NCI-H1105 (cell line): ENCODE measurements at regions not wholly inside any gene's neighbourhood (a gene's known extent, or its start where the extent isn't known, plus 50 kb on each side); places are given as distances from the start of the nearest gene placed in this dataset.

Experiments used
- DNase-seq: peaks from one replicate; lab custom pipeline; 2025; lab: John Stamatoyannopoulos, UW

- DNase-seq, result no peak
These were observed 121.8 kb upstream of the WNT4 start for GRCh38 chr1:22264464-22265341.

GRCh38 chr1:22266141-22266540, 123.2 kb upstream of the WNT4 start:
- no peak for DNase-seq

- no peak for DNase-seq
These were observed 124.7 kb upstream of the WNT4 start for GRCh38 chr1:22267413-22268175.

- no peak for DNase-seq
These were observed 125.4 kb upstream of the WNT4 start for GRCh38 chr1:22268327-22268726.

GRCh38 chr1:22271847-22272801, 129.2 kb upstream of the WNT4 start:
- DNase-seq, result no peak

DNA sequence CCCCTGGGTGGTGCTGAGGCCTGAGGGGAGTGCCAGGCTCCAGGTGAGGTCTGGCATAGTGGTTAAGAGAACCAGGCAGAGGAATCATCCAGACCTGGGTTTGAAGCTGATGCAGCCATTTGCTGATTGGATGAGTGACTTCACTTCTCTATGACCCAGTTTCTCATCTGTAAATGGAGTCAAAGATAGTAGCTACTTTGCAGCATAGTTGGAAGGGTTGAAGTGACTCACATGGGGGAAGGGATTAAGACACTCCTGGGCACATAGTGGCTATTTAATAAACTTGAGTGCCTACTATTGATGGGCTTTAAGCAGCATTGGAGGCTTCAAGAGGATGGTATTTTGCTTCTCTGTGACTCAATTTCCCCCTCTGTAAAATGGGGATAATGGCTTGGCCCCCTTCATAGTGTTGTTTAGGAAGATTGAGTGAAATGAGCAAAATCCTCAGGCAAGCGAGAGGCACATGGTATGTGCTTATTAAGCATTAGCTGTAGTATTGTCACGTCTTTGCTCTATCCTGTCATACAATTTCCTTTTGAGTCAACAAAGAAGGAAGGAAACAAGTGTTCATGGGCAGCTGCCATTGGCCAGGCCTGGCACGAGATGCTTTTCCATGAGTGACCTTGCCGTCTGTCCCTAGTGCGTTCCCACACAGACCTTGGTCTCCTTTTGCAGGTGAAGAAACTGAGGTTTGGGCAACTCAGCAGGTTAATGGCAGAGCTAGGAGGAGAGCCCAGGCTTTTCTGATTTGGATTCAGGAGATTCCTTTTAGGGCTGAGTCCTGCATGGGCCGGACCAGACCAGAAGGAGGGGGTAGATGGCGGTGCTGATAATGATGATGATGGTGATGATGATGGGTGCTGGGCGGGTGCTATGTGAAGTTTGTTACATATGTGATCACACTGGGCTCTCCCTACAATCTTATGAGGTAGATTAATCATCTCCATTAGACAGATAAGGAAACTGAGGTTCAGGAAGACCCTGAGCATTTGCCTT, 131.1 kb upstream of the WNT4 start:
- DNase-seq, result no peak

DNA sequence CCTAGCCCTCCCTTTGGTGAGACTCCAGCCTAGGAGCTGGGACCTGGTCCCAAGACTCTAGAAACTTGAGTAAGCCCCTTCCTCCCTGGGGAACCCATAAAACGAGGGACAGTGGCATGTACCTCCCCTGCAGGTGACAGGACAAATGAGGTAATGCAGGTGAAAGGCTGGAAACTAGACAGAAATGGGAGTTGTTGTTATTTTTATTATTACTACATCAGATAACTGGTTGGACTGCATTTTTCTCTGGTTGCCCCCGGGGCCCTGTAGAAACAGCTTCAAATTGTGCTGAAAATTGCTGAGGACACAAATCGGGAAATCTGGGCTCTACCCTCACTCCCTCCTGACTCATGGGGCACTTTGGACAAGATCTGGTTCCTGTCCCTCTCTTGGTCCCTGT, 132.3 kb upstream of the WNT4 start:
- DNase-seq, result no peak

DNA sequence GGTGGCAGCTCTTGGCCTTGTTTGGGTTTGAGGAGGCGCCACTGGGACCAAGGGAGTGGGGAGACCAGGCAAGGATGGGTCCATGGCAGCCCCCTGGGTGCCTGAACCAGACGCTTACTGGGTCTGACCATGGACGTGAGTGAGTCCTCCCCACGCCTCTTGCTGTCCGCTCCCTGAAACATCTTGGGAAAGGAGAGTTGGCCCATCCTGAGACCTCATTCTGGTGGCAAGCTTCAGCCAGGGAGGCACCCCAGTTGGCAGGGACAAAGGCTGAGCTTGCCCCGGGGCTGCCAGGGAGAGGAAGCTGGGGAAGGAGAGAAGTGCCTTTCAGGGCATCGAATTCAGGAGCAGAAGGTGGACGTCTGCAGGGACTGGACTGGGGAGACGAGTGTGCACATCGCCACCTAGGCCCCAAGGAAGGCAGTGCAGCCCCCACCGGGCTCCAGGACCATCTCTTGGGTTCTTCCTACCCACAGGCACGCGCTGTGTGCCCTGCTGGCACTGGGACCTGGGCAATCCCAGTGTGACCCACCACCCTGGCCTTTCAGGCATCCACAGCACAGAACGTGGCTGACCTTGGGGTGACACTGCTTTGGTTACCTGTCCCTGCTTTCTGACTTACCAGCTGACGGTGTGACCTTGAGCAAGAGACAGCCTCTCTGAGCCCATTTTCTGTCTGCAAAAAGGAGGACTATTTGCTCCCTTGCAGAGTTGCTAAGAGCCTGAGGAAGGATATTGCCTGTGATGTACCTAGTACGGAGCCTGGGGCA, 132.9 kb upstream of the WNT4 start:
- peak; percentile 31 for DNase-seq

DNA sequence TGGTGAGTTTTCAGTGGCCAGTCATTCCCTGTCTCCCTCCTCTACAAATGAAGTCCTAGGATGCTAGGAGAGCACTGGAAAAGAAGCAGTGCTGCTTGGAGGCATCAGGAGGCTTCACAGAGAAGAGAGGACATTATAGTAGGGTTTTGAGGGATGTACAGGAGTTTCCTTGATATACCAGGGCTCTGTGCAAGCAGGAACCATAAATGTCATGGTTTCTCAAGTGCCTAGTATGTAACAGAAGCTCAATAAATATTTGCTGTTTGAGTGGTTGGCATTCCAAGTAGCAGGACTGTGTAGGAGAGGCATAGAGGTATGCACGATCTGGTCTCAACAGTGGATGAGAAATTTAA, 133.5 kb upstream of the WNT4 start:
- DNase-seq, result no peak

DNA sequence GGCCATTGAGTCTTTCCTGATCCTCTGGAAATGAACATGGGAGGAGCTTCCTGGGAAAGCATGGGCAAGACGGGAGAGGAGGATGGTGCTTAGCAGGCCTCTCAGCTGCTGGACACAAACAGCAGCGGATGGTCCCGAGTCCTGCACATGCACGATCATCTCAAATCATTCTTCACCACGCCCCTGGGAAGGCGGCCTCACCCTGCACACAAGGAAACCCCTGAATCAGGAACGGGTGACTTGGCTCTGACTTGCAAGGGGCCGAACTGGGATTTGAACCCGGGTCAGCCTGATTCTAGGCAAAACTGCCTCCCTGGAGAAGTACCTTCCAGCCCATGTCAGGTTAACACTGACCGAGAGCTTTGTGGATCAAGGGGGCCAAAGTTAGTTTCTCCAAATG, 134.8 kb upstream of the WNT4 start:
- no peak for DNase-seq

DNA sequence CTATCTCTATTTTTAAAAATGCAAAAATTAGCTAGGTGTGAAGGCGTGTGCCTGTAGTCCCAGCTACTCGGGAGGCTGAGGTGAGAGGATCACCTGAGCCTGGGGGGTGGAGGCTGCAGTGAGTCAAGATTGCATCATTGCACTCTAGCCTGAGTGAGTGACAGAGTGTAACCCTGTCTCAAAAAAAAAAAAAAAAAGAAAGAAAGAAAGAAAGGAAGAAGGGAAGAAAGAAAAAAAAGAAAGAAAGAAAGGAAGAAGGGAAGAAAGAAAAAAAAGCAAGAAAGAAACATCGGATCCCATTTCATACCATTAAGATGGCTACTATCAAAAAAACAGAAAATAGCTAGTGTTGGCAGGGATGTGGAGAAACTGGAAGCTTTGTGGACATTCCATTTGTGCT, 136.8 kb upstream of the WNT4 start:
- no peak for DNase-seq

- no peak for DNase-seq
These were observed 137.6 kb upstream of the WNT4 start for GRCh38 chr1:22280526-22280925.

GRCh38 chr1:22281521-22282363, 138.8 kb upstream of the WNT4 start:
- no peak for DNase-seq

DNA sequence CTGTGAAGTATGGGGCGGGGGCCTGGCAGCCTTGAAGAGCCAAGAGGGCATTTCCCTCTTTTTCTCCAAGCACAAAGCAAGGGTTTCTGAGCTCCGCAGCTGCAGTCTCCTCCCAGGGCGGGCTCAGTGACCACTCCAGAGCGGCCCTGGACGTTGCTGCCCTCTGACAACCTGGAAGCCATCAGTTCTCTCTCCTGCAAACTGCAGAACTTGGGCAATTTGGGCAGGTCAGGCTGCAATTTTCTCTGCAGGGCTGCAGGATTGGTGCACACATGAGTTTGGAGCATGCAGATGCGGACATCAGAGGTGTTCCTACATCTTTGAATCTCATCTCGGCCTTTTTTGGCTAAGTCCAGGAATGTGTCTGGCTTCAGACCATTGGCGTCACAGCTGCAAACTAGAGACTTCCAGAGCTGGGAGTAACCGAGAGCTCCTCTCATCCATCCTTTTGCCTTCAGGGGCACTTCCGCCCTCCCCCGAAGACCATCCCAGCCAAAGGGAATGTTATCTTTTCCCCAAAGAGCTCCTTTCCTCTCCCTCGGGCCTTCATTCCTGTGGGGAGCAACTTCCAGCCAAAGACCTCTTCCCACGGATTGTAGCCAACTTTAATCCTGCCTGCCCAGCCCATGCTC, 139.6 kb upstream of the WNT4 start:
- no peak for DNase-seq

DNA sequence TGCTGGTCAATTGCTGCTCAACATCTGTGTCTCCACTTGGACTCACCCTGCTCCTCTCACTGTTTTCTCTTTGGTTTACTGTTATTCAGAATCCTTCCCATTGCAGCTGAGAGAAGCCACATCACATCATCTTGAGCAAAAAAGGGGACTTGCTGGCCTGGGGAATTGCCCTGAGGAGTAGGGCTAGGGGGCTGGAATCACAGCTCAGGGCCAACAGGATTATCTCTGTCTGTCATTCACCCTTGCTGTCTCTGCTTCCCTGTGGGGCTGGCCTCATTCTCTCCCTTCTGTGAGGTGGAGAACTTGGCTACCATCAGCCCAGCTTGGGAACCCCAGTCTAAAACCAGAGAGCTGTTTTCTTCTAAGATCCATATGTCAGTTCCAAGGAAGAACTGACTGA, 140.7 kb upstream of the WNT4 start:
- DNase-seq, result no peak

DNA sequence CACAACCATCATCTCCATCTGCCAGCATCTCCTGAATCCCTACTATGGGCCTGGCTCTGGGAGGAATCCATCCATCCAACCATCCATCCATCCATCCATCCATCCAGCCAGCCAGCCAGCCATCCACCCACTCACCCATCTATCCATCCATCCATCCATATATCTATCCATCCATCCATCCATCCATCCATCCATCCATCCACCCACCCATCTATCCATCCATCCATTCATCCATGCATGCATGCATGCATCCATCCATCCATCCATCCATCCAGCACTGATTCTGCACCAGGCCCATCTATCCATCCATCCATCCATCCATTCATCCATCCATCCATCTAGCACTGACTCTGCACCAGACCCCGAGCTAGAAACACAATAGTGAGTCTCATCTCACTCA, 141.3 kb upstream of the WNT4 start:
- DNase-seq, result no peak

DNA sequence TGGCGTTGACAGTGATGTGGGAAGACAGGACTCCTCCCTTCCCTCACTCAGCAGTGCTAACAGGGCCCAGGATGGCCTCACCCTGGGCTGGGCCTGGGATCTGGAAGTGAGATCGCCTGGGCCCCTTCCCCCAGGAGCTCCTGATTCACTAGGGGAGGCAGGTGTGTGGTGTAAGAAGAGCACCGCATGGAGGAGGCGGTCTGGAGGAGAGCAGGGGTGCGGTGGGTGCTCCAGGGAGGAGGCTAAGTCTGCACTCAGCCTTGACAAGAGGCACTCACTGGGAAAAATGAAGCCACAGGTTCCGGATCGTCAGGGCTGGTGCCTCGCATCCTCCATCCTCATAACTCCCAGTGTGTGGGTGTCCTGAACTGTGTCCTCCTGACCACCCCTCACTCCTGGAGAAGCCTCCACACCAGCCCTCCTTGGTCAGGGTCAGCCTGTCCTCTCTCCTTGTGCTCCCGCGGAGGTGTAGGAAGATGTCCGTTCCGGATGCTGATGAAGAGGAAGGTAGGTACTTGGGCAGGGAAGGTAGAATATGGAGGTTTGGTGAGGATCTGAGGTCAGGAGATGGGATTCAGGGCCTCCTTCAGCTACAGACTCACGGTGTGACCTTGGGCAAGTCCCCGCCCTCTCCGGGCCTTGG, 142.1 kb upstream of the WNT4 start:
- DNase-seq, result no peak
